SK-N-DZ (cell line): ENCODE measurements at regions not wholly inside any gene's neighbourhood (a gene's known extent, or its start where the extent isn't known, plus 50 kb on each side); places are given as distances from the start of the nearest gene placed in this dataset.

ENCODE experiments used
- DNase-seq: peaks from one replicate; pipeline ENCODE4 v3.0.0-alpha.2; 2015; ENCODE audit warnings: low spot score

DNA sequence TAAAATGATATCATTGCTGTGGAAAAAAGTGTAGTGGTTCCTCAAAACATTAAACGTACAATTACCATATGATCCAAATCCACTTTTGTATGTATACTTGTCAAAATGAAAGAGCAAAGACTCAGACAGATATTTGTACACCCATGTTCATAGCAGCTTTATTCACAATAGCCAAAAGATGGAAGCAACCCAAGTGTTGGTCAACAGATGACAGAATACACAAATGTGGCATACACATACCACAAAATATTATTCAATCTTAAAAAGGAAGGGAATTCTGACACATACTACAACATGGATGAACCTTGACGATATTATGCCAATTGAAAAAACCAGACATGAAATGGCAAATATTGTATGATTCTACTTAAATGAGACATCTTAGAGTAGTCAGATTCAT, 524.5 kb upstream of the WWC1 start:
- DNase-seq, result no peak

DNA sequence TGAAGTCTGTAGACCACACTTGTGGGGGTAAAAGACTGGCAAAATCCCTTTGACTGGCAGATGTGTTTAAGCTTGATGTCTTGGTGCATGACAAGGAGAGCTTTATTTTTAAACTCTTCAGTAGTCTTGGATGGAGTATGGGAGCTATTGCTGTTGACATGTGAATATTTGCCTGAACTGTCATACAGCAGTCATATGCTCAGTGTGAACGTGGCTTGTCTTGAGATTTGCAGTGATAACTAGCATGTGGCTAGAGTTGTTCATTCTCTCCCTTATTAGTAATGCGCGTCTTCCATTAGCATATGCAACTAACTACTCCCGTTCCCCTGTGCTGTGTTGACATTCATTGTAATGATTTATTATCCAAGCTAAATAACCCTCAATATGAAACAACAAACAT, 523.6 kb upstream of the WWC1 start:
- no peak for DNase-seq

DNA sequence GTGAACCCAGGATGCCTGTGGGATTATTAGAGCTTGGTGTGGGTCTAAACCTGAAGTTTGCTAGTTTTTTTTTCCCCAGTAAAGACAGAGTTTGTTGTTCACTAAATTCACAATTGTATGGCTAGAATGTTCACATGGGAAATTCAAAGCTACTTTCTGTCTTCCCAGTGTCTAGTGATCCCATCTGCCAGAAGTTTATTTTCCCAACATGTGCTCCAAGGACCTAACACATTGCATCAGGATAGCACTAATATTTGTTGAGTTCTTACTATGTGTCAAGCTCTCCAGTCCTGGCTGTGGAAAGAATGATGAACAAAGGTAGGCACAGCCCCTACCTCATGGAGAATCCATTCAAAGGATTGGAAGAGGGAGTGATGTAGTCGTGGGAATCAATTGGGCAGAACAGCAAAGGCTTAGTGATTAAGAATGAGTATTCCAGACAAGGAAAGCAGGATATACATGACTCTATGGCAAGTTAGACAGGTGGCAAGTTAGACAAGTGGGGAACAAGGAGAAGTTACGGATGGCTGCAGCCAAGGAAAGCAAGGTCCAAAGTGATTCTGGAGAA, 521.5 kb upstream of the WWC1 start:
- DNase-seq, result no peak

DNA sequence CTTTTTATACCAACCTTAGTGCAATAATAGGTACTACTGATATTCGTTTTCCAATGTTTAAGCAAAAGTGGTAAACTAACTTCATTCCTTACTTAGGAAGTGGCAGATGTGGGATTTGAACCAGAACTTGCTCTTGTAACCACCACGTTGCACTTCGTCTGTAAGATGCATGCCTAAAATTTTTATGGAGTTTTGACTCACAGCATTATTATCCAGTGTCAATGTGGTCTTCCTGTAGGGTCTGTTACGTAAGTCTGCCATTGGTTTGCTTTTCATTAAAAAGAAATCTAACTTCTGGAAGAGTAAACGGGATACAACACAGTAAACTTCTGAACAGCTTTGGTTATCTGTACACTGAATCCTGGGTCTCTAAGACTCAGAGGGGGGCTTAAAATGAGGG, 521.0 kb upstream of the WWC1 start:
- no peak for DNase-seq

DNA sequence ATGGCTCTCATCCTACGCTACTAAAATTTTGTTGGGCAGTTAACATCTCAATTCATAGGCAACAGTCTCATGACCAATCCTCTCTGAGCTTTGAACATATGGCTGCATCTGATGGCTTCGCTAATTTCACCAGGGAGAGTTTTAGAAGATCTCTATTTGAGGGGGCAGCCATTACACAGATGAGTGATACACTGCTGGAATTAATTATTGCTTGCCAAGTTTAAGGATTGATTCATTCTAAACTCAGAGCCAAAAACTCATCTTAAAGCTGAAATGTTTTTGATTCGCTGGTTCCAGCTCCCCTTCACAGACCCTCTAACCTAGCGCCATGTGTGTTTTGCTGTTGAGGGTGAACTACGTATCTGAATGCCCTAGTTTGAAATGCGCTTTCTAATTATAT, 519.9 kb upstream of the WWC1 start:
- DNase-seq, result no peak

DNA sequence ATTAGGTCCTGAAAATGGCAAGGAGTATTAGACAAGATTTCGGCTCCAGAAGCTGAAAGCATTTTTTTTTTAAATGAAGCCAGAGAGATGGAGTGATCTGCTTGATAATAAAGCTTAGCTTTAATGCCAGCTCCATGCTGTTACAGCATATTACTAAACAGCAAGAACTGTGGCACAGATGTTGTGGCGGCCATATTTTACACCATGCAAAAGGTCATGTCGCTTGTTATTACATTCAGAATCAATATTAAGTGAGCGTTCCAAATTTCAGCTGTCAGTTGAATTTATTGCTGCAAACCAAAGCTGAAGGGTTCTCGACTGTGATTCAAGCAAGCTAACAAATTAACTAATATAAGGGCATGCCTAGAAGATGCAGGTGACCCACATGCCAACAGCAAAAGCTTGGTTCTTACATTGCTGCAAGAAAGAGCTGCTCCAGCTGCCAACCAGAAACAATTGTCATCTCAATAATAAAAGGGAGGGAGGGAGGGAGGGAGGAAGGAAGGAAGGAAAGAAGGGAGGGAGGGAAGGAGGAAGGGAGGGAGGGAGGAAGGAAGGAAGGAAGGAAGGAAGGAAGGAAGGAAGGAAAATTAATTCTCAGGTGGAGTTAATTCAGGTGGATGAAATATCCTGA, 517.7 kb upstream of the WWC1 start:
- no peak for DNase-seq

DNA sequence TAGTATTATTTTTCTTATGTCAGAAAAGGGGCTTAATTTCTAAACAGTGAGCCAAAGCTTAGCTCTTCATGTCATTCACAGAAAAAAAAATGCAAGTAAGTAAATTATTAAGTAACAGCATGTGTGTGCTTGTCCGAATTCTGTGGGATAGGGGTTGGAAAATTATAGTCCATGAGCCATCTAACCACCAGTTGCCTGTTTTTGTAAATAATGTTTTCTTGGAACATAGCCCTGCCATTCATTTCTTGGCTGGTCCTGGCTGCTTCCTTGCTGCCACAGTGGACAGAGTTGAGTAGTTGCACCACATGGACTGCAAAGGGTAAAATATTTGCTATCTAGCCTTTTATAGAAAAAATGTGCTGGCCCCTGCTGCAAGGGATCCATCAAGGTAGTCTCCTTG, 513.7 kb upstream of the WWC1 start:
- DNase-seq, result no peak

DNA sequence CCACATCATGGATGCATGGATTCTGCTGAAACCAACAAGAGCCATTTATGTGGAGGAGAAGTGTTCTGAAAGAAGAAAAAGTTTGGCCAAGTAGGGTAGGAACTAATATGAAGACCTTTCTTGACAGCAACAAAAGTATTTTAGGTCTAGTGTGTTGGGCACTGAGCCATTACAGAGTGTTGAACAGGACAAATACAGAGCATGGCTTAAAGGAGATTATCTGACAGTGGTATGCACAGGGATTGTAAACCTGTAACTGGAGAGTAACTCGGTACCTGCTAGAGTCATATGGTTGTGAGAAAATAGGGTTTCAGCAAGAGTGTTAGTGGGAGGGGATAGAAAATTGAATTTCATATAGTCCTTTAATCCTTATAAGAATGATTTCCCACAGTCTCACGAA, 513.2 kb upstream of the WWC1 start:
- no peak for DNase-seq

DNA sequence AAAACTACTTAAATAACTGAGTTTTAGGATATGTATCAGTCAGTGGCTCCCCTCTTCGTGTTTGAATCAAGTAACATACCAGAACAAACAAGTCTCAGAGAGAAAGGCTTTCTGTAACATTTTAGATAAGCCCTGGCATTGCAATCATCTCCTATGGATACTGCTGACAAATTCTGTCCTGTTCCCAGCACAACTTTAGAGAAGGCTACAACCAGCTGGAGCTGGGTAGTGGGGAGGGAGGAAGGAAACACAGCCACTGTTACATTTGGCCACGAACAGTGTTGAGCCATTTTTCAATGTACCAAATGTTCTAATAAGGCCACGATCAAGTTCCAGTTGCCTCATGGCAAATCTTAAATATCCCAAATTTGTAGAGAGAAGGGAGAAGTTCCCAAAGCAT, 511.8 kb upstream of the WWC1 start:
- no peak for DNase-seq

DNA sequence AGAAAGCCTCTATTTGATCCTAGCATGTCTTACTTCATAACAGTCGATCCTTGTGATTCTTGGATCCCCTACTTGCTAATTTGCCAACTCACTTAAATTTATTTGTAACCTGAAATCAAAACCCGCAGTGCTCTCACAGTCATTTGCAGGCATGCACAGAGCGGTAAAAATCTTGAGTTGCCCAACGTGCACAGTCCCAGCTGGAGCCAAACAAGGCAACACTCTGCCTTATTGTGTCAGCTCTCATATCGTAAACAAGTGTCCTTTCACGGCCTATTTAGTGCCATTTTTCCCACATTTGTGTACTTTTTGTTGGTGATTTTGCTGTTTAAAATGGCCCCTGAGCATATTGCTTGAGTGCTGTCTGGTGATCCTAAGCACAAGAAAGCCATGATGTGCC, 511.3 kb upstream of the WWC1 start:
- DNase-seq, result no peak

DNA sequence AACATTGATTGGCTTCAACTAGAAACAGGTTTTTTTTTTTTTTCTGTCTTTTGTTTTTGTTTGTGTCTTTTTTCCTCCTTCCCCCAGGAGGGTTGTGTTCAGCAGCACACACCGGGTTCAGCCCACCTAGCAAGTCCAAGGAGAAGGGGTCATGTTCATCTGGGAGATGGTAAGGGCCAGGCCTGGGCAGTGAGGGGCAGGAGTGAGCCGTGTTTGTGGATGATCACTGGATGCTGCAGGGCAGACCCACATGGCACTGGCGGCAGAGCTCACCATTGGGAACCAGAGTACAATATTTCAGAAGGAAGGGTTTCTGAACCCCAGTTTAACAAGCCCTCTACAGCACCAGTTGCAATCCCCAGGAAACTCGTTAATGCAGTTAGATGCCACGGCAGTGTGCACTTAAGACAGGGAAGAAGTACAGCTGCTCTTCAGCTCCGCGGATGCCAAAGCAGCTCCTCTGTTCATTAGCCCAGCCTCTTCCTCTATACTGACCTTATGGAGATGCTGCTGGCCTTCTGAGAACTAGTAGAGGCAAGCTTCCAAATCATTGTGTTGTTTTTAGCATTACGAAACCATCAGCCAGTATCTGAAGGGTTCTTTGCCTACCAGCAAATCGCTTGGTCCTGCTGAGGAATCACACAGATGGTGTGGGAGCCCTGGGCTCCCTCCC, 508.2 kb upstream of the WWC1 start:
- DNase-seq, result no peak

DNA sequence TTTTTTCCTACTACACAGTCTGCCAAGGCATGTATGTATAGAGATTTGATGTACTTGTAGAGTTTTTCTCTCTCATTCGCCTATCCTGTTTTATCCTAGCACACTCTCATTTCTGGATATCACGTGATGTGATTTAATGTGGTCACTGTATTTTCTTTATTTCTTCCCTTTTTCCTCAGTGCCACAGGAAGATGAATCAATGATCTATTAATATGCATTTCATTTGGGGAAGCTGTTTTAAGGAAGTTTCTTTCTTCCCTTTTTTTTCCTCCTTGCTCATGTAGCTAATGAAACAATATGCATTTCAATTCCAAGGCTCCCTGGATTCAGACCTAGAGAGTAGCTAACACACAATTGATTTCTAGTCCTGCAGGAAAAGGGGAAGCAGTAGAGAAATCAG, 506.3 kb upstream of the WWC1 start:
- no peak for DNase-seq

DNA sequence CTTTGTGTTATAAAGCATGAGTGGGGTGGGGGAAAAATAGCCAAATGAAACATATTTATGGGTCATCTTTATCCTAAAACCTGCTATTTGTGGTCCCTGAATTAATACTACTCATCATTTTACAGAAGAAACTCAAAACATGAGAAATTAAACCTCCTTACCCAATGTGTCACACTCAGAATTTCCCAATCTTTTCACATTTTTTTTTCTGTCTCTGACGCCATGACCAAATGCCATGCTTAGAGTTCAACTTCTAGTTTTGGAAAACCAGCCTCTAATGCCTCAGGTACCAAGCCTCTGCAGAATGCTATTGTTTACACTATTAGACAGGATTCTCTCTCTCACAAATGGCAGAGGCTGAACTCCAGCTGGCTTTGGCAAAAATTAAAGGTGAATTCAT, 505.5 kb upstream of the WWC1 start:
- DNase-seq, result no peak

DNA sequence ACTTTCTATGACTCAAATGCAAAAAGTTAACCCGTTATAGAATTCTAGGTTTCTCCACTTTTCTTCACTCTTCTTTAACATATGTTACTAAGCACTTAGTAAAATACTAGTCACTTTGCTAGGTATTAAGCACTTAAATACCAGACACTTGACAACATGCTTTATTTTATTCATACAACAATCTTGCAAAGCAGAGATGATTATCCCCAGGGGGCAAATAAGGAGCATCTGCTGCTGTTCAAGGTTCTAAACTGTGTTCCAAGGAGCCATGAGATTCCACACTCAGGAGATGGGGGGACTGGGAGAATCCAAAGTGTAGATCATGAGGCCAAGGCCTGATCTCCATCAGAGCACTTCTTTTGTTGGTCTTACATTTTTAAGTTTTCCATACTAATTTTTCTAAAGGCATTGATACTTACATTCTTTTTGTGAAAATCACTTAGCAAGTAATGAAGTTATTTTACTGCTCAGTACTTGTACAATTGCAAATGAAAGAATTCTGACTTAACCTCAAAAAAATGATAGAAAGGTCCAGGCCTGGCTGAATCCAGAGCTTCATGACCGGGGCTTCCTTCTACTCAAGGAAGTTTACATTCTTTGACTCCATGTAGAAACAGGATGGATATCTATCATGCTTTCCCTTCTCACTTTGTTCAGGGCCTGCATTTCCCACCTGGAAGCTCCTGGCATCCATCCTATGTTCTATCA, 504.4 kb upstream of the WWC1 start:
- no peak for DNase-seq

DNA sequence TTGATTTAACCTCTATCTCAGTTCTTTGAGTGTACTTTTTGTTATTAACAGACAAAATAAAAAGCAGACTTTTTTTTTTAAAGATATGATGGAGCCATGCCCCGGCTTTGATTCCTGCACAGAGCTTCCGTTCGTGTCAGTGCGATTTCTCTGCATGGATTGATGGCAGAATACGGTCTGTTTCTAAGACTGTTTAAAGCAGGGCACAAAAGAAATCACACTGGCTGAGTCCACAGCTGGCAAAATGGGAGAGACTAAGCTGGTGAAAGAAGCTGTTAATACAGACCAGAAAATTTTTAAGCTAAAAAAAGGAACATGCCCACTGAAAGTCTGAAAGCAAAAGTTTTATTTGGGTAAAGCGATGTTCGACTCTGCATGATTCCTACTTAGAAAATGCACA, 501.4 kb upstream of the WWC1 start:
- no peak for DNase-seq

DNA sequence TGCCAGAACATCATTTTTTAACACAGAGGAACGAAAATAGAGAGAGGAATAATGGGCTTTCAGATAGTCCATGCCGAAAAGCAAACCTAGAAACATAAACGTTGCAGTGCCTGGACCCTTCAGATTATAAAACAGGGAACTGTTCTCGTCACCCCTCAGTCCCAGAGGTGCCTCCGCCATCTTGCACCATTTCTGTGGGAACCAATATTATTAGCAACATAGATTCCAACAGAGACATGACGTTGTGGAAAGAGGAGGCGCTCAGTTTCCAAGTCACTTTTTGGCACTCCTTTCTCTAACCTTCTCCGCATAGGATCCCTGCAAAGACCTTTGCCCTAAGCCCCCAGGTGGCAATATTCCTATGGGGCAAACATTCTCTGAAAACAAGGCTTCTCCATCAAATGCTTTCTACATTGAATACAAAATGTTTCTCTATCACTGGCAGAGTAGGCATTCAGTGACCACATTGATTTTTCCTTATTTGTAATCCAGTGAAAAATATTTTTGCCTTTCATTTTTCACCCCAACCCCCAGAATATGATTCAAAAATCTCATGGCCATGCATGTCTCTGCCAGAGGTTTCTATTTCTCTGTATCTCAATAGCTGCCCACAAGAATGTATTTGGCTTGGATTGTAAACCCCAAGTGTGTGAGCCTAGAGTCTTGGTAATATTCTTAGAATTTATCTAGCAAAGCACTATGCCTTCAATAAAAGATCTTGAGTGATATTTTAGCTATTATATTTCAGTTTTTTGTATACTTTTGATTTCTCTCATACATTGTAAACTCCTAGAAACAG, 500.8 kb upstream of the WWC1 start:
- no peak for DNase-seq

DNA sequence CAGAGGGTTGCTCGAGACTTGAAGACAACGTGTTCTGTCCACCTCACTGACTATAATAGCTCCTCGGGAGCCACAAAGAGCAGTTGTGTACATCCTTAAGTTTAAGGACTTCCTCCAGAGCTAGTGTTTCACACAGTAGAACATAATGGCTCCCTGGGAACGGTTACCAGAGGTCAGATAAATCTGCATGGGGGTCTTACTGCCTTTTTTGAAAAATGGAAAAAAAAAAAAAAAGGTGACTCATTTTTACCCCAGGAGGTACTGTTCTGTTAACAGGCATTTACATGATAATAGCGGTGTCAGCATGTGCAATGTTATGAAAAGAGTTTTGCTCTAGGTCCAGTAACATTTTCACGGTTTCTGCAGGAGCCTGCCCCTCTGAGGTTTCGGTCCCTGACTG, 498.9 kb upstream of the WWC1 start:
- DNase-seq, result no peak

DNA sequence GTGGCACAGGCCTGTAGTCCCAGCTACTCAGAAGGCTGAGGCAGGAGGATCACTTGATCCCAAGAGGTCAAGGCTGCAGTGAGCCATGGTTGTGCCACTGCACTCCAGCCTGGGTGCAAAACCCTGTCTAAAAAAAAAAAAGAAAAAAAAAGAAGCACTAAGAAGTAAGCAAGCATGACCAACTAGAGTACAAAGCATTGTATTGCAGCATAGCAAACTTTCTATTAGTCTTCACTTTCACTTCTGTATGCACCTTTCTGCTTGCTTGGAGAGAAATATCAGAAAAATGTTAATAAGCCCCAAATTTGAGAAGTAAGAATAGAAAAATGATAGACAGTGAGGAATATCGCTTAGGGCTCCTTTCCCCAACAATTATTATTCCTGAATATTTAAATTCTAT, 497.7 kb upstream of the WWC1 start:
- no peak for DNase-seq

DNA sequence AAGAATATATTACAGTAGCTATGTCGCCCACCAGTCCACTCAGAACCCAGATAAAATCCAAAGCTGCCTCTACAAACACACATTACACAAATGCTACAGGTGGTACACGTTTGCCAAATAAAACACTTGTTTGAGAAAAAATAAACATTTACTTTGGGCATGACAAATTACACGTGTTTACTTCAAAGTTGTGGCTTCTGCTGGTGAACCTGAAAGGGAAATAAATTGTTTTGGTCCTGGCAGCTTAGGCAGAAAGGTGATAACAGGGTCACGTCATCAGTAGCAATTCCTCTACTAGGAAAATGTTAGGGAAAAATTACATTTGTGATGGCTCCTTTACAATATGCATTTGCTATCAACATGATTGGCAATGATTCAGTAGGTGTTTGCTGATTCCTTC, 497.3 kb upstream of the WWC1 start:
- no peak for DNase-seq

DNA sequence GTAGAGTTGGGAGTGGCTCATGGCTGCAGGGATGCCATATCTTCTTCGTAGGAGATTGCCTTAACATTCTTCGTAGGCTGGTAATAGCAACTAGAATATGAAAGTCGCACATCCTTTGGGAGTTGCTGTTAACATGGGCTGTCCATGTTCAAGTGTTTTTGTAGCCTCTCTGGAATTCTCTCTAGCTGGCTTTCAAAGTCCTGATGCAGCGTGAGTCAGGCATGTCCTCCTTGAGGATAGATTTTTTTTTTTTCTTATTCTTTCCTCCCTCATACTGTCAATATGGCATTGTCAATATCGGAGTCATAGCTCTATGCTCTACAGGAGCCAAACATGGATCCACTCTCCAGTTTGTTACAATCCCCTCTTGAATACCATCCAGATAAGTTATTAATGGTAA, 494.8 kb upstream of the WWC1 start:
- DNase-seq, result no peak

DNA sequence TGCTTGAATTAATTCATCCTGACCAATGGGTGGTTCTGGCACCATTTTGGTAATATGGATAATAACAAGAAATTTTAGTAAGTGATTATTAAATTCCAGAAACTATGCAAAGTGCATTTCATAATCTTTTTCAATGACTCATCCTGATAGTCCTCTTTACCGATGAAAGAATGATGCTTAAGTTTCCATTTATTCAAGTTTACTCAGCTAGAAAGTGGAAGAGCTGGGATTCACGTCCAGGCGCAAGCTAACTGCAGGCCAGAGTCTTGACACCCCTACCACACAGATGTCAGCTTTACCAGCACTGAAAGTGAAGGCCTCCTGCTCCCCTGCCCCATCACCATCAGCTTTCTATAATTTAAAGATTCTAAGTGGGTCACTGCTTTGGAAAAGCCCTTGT, 493.5 kb upstream of the WWC1 start:
- no peak for DNase-seq

DNA sequence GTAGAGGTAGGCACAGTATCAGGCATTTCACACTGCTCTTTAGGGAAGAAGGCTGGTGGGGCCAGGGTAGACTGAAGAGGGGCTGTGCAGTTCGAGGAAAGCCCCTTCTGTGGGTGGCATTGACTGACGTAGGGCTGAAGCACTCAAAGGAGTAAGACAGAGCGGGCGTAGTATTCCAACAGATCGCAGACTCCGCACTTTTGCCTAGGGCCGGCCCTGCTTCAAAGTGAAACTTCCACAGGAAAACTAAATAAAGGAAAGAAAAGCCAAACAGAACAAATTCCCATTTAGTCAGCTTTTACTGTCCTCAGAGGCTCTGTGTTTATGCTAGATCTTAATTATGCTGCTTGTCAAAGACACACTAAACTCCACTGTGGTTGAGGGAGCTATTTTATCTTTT, 493.0 kb upstream of the WWC1 start:
- no peak for DNase-seq
